ENCODE measurements at regions not wholly inside any gene's neighbourhood (a gene's known extent, or its start where the extent isn't known, plus 50 kb on each side); places are given as distances from the start of the nearest gene placed in this dataset.
"Not testable (repeated sequence)": the region's sequence is repeated elsewhere in the genome, so short reads cannot be mapped to it uniquely, and the experiment has no call there.

GRCh38 chr13:24986826-24987225, 109.1 kb upstream of the PABPC3 start:
- Histone ChIP-seq H3K4me3 (replicated peaks in 1 of 3; ENCODE audit: insufficient read depth in 1 of 3, low read depth in 1 of 3, low read length in 3 of 3) (no peak overlapping the region), H2AFZ (ENCODE audit: low read depth, low read length) (no peak overlapping the region), H3K79me2 (ENCODE audit: control insufficient read depth, insufficient read depth, low read length) (no peaks in the 10 kb centered on the region), H4K20me1 (replicated peaks; ENCODE audit: control insufficient read depth, extremely low read depth, insufficient read depth, low read length) (no peaks in the 10 kb centered on the region), H3K27me3 (ENCODE audit: control insufficient read depth in 2 of 2, insufficient read depth in 2 of 2, low read length in 2 of 2) (peaks cover 4 to 14% of the 10 kb centered on the region in 2 experiments), H3K4me2 (ENCODE audit: insufficient read depth, low read length) (no peak overlapping the region), H3K9ac (replicated peaks; ENCODE audit: extremely low read depth, insufficient read depth, low read length) (no peak overlapping the region), H3K27ac (ENCODE audit: insufficient read depth, low read depth, low read length) (no peak overlapping the region), H3K36me3 (ENCODE audit: control insufficient read depth in 2 of 2, extremely low read depth in 1 of 2, insufficient read depth in 2 of 2, low read length in 2 of 2) (no peaks in the 10 kb centered on the region), H3K4me1 (ENCODE audit: control insufficient read depth, extremely low read depth, insufficient read depth, low read length) (no peaks in the 10 kb centered on the region), H3K9me3 (replicated peaks; ENCODE audit: control insufficient read depth, insufficient read depth, low read length) (no peaks in the 10 kb centered on the region), H3K9me1 (replicated peaks; ENCODE audit: control insufficient read depth, extremely low read depth, insufficient read depth, low read length) (no peaks in the 10 kb centered on the region)
- FAIRE-seq (no peak), DNase-seq (ENCODE audit: low read depth, low spot score) (no peak)
- BruUV-seq (replicated peaks): no TSS peak
- POLR2A ChIA-PET: no interaction called here
- no peak for TF ChIP-seq POLR2A (IDR thresholded peaks at IDR 0.05; ENCODE audit: low read depth, low read length)
- intact Hi-C loops (cut with micrococcal nuclease): no loop called here
- dilution Hi-C loops (cut with MboI; ENCODE audit: extremely low pct_ligation_motif_present, low sequenced_read_pairs): no loop called here
- CTCF ChIA-PET: interaction anchor here (1.4 kb wide), 1 partner anchor 9 kb away, joined by 7 read pairs; no protein-coding TSS in a partner anchor

GRCh38 chr13:24989959-24990358, 106.0 kb upstream of the PABPC3 start:
- H3K9me1 ChIP-seq (replicated peaks; ENCODE audit: control insufficient read depth, extremely low read depth, insufficient read depth, low read length); CTCF ChIA-PET; H3K27ac ChIP-seq (ENCODE audit: insufficient read depth, low read depth, low read length); DNase-seq (ENCODE audit: low read depth, low spot score); H3K4me1 ChIP-seq (ENCODE audit: control insufficient read depth, extremely low read depth, insufficient read depth, low read length); BruUV-seq (replicated peaks); FAIRE-seq; H3K4me3 ChIP-seq (replicated peaks in 1 of 3; ENCODE audit: insufficient read depth in 1 of 3, low read depth in 1 of 3, low read length in 3 of 3); intact Hi-C loops (cut with micrococcal nuclease); dilution Hi-C loops (cut with MboI; ENCODE audit: extremely low pct_ligation_motif_present, low sequenced_read_pairs); H2AFZ ChIP-seq (ENCODE audit: low read depth, low read length); H3K9ac ChIP-seq (replicated peaks; ENCODE audit: extremely low read depth, insufficient read depth, low read length); H3K4me2 ChIP-seq (ENCODE audit: insufficient read depth, low read length); H3K9me3 ChIP-seq (replicated peaks; ENCODE audit: control insufficient read depth, insufficient read depth, low read length); H4K20me1 ChIP-seq (replicated peaks; ENCODE audit: control insufficient read depth, extremely low read depth, insufficient read depth, low read length); H3K36me3 ChIP-seq (ENCODE audit: control insufficient read depth in 2 of 2, extremely low read depth in 1 of 2, insufficient read depth in 2 of 2, low read length in 2 of 2); H3K79me2 ChIP-seq (ENCODE audit: control insufficient read depth, insufficient read depth, low read length); POLR2A ChIA-PET: not testable (repeated sequence)
- peaks cover 6 to 27% of the 10 kb centered on the region in 2 experiments for H3K27me3 ChIP-seq (ENCODE audit: control insufficient read depth in 2 of 2, insufficient read depth in 2 of 2, low read length in 2 of 2)

GRCh38 chr13:24992946-24993345, 103.0 kb upstream of the PABPC3 start:
- H3K27ac ChIP-seq (ENCODE audit: insufficient read depth, low read depth, low read length); H3K4me1 ChIP-seq (ENCODE audit: control insufficient read depth, extremely low read depth, insufficient read depth, low read length); BruUV-seq (replicated peaks); H3K9me1 ChIP-seq (replicated peaks; ENCODE audit: control insufficient read depth, extremely low read depth, insufficient read depth, low read length); H2AFZ ChIP-seq (ENCODE audit: low read depth, low read length); POLR2A ChIA-PET; H3K4me3 ChIP-seq (replicated peaks in 1 of 3; ENCODE audit: insufficient read depth in 1 of 3, low read depth in 1 of 3, low read length in 3 of 3); H3K4me2 ChIP-seq (ENCODE audit: insufficient read depth, low read length); H3K36me3 ChIP-seq (ENCODE audit: control insufficient read depth in 2 of 2, extremely low read depth in 1 of 2, insufficient read depth in 2 of 2, low read length in 2 of 2); H3K9me3 ChIP-seq (replicated peaks; ENCODE audit: control insufficient read depth, insufficient read depth, low read length); H3K9ac ChIP-seq (replicated peaks; ENCODE audit: extremely low read depth, insufficient read depth, low read length); FAIRE-seq; H3K79me2 ChIP-seq (ENCODE audit: control insufficient read depth, insufficient read depth, low read length); DNase-seq (ENCODE audit: low read depth, low spot score); dilution Hi-C loops (cut with MboI; ENCODE audit: extremely low pct_ligation_motif_present, low sequenced_read_pairs); CTCF ChIA-PET; intact Hi-C loops (cut with micrococcal nuclease); H4K20me1 ChIP-seq (replicated peaks; ENCODE audit: control insufficient read depth, extremely low read depth, insufficient read depth, low read length): not testable (repeated sequence)
- H3K27me3 ChIP-seq (ENCODE audit: control insufficient read depth in 2 of 2, insufficient read depth in 2 of 2, low read length in 2 of 2): peaks cover 6 to 27% of the 10 kb centered on the region in 2 experiments
